ENCODE measurements at regions not wholly inside any gene's neighbourhood (a gene's known extent, or its start where the extent isn't known, plus 50 kb on each side); places are given as distances from the start of the nearest gene placed in this dataset.

DNA sequence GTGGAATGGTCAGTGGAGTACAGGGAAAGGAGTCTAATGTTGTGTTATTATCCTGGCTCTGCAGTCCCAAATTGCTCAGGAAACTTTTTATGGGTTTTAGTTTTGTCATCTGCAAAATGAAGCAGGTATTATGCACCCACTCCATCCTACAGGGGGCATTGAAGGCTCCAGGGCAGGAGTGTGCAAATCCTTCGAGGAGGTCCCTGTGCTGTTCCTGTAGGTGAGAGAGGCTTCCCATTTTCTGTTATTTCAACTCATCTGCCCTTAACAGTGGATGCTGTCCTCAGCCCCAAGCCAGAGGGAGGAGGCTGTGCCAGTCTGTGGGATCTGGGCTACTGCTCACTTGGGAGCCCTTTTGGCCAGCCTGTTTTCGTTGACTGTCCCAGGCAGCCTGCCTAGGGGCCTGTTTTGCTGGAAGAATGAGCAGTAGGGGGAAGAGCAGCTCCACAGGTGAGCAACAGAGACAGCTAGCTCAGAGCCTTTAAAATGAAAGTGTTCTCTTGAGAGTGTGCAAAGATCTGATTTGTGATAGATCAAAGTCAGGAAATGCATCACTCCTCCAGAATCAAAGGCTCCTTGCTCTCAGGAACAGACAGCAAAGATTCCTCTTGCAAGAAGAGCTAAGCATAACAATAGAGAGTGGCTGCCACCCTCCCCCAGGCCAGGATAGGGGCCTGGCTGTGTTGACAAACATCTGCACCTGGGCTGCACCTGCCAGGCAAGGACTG is 317.6 kb upstream of the PROX1 start:
- peak in 1 of 3 donors; percentile 14 for DNase-seq (ENCODE audit: low read depth in 2 of 3, low spot score in 2 of 3)

DNA sequence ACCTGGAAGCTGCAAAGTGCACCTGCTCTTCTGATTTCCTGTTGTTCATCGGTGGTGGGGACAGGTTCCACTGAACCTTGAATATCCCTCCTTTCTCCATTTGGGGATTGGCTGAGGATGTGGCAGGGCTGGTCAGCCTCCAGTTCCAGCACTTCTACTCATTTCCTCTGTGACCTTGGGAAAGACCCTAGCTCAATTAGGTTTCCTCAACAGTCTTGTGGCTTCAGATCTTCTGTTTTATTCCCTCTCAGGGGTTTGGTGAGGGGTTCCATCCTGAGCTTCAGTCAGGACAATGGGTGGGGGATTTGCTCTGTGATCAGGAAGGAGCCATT is 317.1 kb upstream of the PROX1 start:
- DNase-seq (ENCODE audit: low read depth in 2 of 3, low spot score in 2 of 3), result no peak

DNA sequence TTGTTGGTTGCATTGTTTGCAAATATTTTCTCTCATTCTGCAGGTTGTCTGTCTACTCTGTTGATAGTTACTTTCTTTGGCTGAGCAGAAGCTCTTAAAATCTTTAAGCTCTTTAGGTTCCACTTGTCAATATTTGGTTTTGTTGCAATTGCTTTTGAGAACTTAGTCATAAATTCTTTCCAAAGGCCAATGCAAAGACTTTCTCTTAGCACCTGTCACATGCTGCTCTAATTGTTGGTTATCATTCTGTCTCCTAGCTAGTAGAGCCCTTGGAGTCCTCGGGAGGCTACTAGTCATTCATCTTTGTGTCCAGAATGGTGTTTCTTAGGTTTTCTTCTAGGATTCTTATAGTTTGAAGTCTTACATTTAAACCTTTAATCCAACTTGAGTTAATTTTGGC is 312.7 kb upstream of the PROX1 start:
- DNase-seq (ENCODE audit: low read depth in 2 of 3, low spot score in 2 of 3), result no peak

DNA sequence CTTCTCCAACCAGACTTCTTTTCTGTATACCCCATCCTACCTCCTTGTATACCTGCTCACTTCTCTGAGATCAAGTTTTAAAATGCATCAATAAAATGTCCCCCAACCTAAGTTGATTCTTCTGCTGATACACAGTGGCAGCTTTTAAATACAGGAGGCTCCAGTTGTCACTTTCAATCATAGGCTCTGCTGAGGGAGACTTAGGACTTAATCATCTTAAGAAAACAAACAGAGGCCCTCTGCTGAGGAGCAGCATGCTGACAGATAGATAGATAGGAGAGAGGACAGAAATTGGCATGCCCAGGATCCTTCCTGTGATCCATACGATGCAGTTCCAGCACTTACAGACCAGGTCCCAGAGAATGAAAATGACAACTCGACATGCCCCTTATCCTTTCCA is 311.0 kb upstream of the PROX1 start:
- no peak for DNase-seq (ENCODE audit: low read depth in 2 of 3, low spot score in 2 of 3)

DNA sequence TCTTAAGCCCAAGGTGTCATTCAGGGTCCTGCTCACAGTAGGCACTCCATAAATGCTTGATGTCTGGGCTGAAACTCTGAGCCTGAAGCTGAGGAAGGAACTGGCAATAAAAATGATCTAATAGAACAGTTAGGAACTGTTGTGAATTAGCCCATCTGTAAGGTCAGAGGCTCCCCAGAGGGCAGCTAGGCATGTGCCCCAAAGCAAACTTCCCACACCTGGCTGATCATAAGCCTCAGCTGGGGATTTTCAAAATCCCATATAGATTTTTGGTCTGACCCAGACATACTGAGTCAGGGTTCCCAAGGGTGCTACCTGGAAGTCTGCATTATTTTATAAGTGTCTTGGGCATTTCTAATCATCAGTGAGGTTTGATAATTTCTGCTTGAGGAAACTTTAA is 309.4 kb upstream of the PROX1 start:
- no peak for DNase-seq (ENCODE audit: low read depth in 2 of 3, low spot score in 2 of 3)

DNA sequence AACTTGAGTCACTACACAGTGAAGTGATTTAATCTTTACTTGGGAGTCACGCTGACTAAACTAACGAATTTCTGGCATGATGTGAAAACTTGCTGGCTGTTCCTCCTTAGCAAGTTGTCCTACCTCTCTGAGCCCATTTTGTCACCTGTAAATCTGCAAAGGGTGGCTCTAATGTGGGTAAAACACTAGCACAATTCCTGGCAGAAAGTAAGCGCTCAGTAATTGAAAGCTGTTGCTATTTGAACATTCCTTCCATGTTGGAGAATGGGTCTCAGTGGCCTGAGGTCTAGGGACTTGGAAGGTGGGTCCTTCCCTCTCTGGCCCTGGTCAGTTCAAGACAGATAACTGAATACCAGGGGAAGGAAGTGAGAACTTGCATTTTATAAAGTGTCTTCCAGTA is 309.0 kb upstream of the PROX1 start:
- no peak for DNase-seq (ENCODE audit: low read depth in 2 of 3, low spot score in 2 of 3)

DNA sequence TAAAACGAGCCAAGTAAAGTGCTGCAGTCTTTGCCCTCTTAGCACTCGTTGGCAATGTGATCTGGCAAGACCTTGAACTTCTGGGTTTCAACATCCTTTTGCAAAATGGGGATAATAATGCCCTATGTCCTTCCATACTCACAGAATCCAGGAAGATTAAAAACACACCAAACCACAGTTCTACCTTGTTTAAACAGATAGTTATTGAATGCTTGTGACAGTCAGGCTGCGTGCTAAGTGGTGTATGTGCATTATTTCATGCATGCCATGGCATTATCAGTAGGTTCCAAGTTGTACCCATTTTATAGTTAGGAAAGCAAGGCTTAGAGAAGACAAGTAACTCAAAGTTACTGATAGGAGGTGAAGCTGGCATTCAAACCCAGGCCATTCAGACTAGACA is 308.6 kb upstream of the PROX1 start:
- DNase-seq (ENCODE audit: low read depth in 2 of 3, low spot score in 2 of 3), result no peak

DNA sequence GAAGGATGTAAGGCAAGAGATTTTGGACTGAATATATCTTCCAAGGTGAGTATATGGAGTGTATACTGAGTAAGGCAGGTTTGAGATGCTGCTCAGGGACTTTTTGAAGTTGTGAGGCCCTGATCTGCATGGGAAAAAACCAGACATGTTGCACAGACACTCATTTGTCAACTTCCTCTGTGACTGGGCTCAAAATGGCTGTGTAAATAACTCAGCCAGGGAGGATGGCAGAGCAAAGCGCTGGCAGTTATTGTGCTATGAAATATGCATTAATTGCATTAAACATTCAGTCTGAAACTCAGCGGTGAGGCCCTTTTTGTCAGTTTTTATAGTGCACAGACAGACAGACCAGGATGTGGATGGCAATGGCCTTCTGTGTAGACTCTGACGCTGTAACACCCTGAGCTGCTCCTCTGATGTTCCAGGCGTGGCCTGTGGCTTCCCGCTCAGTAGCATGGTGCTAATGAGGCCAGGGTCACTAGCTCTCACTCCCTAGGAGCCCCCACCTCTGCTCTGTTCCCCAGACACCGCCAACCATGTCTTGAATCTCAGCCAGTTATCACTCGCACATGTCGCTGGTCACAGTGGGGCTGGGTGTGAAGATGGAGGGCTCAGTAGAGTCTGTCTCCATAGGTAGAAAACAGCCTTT is 307.0 kb upstream of the PROX1 start:
- no peak for DNase-seq (ENCODE audit: low read depth in 2 of 3, low spot score in 2 of 3)

DNA sequence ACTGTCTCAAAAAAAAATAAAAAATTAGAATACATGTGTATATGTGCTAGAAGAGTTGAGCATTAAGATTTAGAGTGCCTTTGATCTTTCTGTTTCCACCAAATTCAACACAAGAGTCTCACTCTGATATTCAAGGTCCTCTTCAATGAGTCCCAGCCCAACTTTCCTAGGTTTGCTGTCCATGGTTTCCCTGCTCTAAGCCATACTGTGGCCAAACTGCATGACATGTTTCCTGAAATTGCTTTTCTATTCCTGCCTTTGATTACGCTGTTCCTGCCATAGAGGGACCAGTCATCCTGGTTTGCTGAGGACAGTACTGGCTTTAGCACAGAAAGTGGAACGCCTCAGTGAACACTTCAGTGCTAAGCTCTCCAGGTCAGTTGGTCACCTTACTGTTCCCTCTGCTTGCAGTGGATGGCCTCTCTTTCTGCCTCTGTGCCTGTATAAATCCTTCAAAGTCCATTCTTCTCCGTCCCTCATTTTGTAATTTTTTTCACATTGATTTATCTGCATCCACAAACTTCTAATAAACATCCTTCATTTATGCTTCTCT is 305.9 kb upstream of the PROX1 start:
- no peak for DNase-seq (ENCODE audit: low read depth in 2 of 3, low spot score in 2 of 3)

DNA sequence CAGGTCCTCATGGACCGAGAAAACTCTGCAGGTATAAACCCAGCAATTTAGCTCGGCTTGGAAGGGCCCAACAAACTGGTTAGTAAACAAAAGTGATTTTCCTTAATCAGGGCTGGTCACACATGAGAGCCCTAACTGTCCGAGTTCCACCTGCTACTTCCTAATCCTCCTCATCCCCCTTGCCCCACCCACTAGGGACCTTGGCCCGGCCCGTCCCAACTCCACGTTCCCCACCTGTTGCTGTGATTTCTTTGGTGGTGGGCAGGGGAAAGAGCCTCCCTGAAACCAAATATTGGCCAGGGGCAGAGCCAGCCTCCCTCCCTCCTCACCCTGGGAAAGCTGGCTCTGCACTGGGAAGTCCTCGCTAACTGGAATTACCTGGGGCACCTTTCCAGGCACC is 304.2 kb upstream of the PROX1 start:
- DNase-seq (ENCODE audit: low read depth in 2 of 3, low spot score in 2 of 3), result no peak

DNA sequence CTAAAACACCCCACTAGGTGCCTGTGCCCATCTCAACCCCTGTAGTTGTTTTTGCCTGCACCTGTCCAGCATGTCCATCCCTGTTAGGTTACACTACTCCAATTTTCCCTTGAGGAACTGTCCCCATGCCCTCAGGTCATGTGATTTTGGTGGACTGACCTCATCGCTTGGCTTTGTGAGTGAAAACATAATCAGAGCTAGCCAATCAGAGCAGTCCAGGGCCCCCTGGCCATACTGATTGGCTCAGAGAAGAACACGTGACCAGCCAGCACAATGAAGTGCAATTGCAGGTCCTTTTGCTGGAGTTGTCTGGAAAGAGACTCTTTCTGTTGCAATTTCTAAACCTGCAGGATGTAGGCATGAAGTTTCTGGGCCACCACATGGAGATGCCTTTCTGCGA is 303.3 kb upstream of the PROX1 start:
- DNase-seq (ENCODE audit: low read depth in 2 of 3, low spot score in 2 of 3), result no peak

DNA sequence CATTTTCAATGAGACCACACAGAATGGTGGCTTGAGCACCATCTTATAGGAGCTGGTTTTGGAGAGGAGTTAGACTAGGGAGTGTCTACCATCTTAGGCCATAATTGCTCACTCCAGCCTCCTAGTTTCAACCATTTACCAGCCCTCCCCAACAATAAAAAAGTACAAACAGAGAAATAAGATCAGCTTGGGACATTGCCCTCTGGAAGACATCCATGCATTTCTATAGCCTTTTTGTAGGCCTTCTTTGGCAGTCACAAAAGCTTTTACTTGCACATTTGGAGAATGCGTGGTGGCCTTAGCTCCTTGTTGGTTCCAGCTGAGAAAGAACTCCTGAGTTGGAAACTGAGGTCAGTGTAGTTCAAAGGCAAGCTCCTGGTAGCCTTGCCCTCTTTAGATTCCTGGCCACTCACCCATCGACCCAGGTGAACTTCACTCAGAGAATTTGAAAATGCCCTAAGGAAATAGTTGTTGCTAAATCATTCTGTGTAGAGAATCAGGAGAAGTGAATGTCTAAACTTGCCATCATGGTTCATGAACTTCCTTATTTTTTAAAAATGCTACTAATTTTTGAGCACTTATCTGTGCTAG is 301.7 kb upstream of the PROX1 start:
- DNase-seq (ENCODE audit: low read depth in 2 of 3, low spot score in 2 of 3), result no peak

DNA sequence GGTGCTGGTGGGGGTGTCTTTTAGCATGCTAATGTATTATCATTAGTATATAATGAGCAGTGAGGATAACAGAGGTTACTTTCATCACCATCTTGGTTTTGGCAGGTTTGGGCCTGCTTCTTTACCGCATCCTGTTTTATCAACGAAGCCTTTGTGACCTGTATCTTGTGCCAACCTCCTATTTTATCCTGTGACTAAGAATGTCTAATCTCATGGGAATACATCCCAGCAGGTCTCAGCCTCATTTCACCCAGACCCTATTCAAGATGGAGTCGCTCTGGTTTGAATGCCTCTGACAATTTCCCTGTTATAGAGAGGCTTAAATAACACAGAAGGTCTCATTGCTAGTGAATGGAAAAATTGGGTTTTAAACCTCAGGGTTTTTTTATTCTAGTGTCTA is 300.8 kb upstream of the PROX1 start:
- no peak for DNase-seq (ENCODE audit: low read depth in 2 of 3, low spot score in 2 of 3)

DNA sequence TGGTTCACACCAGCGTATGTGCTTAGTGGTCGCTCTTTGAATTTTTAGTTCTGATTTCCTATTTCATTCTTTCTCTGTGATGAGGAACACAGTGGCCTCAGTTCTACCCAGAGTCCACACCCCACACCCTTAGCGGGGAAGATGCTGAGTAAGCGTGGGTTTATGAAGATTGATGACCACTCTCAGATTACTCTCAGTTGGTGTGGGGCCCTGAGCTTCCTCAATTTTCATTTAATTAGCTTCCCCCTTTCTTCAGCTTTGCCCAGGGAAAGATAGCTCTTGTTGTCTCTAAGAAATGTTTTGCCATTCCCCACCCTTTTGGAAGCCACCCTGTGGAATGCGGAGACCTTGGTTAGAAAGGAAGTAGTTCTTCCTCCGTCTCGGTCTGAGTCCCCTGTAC is 299.9 kb upstream of the PROX1 start:
- no peak for DNase-seq (ENCODE audit: low read depth in 2 of 3, low spot score in 2 of 3)

DNA sequence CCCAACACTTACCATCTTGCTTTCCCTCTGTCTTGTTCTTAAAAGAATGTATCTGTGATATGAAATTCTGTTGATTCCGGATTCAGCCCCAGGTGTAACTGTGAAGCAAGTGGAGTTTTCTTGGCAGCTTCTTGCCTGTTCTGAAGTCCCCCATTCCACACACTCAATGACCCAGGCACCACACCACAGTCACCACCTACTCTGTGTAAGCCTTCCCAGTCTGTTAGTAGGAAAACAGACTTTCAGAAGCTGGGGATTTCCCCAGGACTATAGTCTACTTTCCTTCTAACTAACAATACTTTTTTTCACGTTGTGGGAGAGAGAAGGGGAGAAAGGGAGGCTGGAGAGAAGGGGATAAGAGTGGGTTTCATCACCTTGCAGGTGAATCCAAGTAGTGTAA is 299.1 kb upstream of the PROX1 start:
- no peak for DNase-seq (ENCODE audit: low read depth in 2 of 3, low spot score in 2 of 3)

DNA sequence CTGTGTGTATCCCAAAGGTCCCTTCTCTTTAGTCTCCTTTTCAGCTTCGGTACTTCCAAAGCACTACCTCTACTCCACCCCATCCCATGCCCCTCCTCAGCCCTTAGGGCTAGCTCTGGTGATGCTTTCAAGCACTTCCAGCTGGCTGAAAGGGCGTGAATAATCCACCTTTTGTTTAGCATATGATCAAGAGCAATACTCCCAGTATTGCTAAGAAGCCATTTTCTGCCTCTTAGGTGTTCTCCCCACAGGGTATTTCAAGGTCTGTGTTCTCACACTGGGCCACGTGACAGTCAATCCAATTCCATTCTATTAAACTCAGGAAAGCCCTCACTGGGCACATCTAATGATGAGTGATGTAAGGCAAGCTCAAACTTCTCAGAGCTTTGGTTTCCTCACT is 298.5 kb upstream of the PROX1 start:
- DNase-seq (ENCODE audit: low read depth in 2 of 3, low spot score in 2 of 3), result no peak

DNA sequence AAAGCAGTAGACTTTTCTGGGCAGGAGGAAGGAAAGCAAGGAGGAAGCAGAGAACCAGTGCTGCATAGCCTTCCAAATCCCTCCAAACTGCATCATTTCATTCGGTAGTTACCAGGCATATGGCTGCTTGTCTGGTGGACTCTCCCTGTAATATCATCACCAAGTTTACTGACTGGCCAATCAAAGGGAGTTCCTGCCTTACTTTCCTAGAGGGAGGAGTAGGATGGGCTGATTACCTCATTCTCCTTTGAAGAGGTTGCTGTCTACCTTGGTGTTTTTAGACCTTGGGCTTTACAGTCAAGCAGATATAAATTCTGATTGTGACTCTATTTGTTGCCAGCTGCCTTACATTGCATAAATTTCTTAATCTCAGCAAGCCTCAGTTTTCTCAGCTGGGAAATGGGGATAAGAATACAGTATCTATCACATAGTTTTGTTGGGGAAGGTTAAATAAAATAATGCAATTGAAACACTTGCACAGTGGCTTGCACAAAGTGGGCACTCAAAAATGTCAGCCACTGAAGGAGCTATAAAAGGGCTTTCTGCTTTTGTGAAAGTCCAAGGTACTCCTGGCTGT is 297.3 kb upstream of the PROX1 start:
- no peak for DNase-seq (ENCODE audit: low read depth in 2 of 3, low spot score in 2 of 3)

DNA sequence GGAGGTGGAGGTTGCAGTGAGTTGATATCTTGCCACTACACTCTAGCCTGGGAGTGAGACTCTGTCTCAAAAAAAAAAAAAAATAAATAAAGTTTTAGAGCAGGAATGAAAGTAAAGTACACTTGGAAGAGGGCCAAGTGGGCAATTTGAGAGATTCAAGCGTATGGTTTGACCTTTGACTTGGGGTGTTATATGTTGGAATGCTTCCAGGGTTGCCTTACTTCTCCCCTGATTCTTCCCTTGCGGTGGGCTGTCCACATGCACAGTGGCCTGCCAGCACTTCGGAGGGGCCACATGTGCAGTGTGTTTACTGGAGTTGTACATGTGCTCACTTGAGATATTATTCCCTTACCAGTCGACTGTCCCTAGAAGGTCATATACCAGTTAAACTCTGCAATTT is 295.5 kb upstream of the PROX1 start:
- DNase-seq (ENCODE audit: low read depth in 2 of 3, low spot score in 2 of 3), result no peak

DNA sequence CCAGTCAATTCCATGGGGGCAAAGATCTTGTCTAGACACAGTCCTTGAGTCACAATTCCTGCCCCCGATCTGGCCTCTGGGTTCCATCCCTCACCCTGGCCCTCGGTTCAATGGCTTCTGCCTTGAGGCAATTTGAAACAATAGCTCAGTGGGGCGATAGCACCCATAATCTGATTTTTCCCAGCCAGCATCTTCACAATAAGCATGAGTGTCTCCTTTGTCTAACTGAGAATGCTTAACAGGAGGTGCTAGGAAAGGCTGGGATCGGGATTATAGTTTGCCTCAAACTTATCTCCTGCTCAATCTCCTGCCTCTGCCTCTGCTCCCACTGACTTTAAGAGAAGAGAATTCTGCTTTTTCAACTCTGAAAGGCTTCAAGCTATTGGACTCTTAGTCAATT is 293.9 kb upstream of the PROX1 start:
- no peak for DNase-seq (ENCODE audit: low read depth in 2 of 3, low spot score in 2 of 3)

DNA sequence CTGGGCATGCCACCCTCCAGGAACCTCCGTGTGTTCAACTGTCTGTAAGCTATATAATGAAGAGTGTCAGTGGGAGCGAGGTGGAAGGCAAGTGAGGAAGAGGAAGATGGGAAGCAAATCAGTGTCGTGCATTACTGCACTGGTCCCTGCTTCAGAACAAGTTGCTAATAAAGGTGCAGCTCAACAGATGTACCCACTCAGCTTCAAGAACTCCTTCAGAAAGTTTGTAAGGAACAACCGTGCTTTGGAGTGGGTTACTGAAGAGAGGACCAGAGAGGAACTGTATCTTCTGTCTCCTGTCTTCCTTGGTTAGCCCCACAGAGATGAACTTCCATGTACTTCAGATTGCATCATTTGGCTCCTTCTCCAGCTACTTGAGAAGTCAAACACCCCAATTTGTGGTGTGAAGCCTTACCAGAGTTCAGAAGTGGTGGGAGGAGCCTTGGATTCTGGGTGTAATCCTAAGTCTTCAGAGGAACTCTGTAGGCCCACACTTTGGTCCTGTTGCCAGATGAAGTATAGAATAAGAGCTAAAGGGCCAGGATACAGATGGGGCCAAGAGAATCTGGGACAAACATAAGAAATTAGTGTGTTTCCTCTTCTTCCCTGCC is 290.5 kb upstream of the PROX1 start:
- no peak for DNase-seq (ENCODE audit: low read depth in 2 of 3, low spot score in 2 of 3)

DNA sequence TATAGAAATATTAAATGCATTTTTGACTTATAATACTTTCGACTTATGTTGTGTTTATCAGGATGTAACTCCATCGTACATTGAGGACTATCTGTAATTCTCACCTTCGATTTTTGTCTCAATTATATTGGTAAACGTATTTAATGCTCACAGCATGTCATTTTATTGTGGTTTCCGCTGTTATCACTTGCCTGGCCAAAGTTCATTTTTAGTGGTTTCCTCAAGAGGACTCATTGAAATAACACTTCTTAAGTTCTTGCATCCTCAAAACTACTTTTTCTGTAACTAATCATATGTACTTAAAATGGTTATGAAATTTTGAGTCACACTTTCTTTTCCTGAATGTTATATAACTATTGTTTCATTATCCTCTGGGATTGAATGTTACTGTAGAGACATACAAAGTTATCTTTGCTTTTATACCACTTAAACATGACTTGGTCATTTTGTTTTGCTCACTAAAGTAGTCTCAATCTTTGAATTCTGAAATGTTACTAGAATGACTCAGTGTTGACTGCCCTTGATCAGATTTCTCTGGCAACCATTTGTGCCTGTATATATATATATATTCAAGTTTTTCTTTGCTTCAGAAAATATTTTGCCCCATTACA is 289.6 kb upstream of the PROX1 start:
- no peak for DNase-seq (ENCODE audit: low read depth in 2 of 3, low spot score in 2 of 3)
